Esophagus squamous epithelium (tissue), 5 donors: ENCODE measurements at regions not wholly inside any gene's neighbourhood (a gene's known extent, or its start where the extent isn't known, plus 50 kb on each side); places are given as distances from the start of the nearest gene placed in this dataset.

Experiments used
- DNase-seq: peaks from one replicate; lab custom pipeline; 2025; lab: John Stamatoyannopoulos, UW
- H3K27ac ChIP-seq, 4 donors: fragments of 200-600 bp; sonication (generic); one replicate each; pipeline ENCODE4 v1.5.1; 2016 to 2019; ENCODE audit warnings: mild to moderate bottlenecking in 1 of 4
- H3K27me3 ChIP-seq, 4 donors: fragments of 200-600 bp; sonication (generic); 1 replicate in 3 of 4; 2 replicates in 1 of 4; pipeline versions ENCODE4 v1.5.1 to v1.6.0; 2017 to 2021; ENCODE audit warnings: antibody characterized with exemption in 1 of 4
- H3K36me3 ChIP-seq, 3 donors: fragments of 200-600 bp; sonication (generic); one replicate each; pipeline ENCODE4 v1.5.1; 2016 to 2019
- H3K4me1 ChIP-seq, 3 donors: fragments of 200-600 bp; sonication (generic); one replicate each; pipeline ENCODE4 v1.5.1; 2017 to 2019
- H3K4me3 ChIP-seq, 4 donors: fragments of 200-600 bp; sonication (generic); 1 replicate in 3 of 4; 2 replicates in 1 of 4; pipeline ENCODE4 v1.5.1; 2016 to 2019; ENCODE audit warnings: mild to moderate bottlenecking in 2 of 4, moderate library complexity in 1 of 4
- H3K9me3 ChIP-seq, 3 donors: fragments of 200-600 bp; sonication (generic); one replicate each; pipeline ENCODE4 v1.5.1; 2016 to 2019
- CTCF ChIP-seq, 6 experiments: fragments of 450-650 bp in 4 of 6; fragments of 200-600 bp in 2 of 6; sonication (generic) in 2 of 6; IDR thresholded peaks; one replicate each; pipeline ENCODE4 v1.5.1; 2016 to 2019; ENCODE audit warnings: antibody characterized with exemption in 6 of 6, mild to moderate bottlenecking in 4 of 6, moderate library complexity in 4 of 6
- POLR2A ChIP-seq, 4 donors: fragments of 450-650 bp; IDR thresholded peaks; one replicate each; pipeline ENCODE4 v1.6.1; 2017; ENCODE audit warnings: antibody characterized with exemption in 4 of 4, mild to moderate bottlenecking in 4 of 4, moderate library complexity in 3 of 4
- WGBS, 2 donors: methylation state at CpG; one replicate each; pipeline ENCODE4 v1.1.5; 2018; 5-methylcytosine and 5-hydroxymethylcytosine counted together
- intact Hi-C: fragments of 100-400 bp; cut with DNase I; formaldehyde crosslinking; loops from one replicate; pipeline ENCODE4 v1.15.0; 2022
- donor health status: DM: yes; HTN: yes; CAD: no.

- no peak overlapping the region for H3K27ac ChIP-seq
- H3K27me3 ChIP-seq = no peaks in the 10 kb centered on the region
- H3K4me3 ChIP-seq = no peak overlapping the region
- no peak for TF ChIP-seq POLR2A (IDR thresholded peaks at IDR 0.05)
- no peak for TF ChIP-seq CTCF (IDR thresholded peaks at IDR 0.05)
- 63 to 72% methylated on average over 2 of the region's 2 CpGs for WGBS, 2 donors
- H3K4me1 ChIP-seq = no peaks in the 10 kb centered on the region
- intact Hi-C loops = no loop called here
- H3K9me3 ChIP-seq = no peaks in the 10 kb centered on the region
- H3K36me3 ChIP-seq = no peaks in the 10 kb centered on the region
- no peak for DNase-seq
Observed at GRCh38 chr2:117702098-117702497, 112.4 kb upstream of the DDX18 start.

GRCh38 chr2:117703858-117704257, 110.6 kb upstream of the DDX18 start:
- H3K4me1 ChIP-seq = no peaks in the 10 kb centered on the region
- WGBS, 2 donors = 78 to 86% methylated on average over 7 of the region's 7 CpGs
- H3K36me3 ChIP-seq = no peaks in the 10 kb centered on the region
- intact Hi-C loops = no loop called here
- DNase-seq = no peak
- TF ChIP-seq CTCF (IDR thresholded peaks at IDR 0.05) (no peak), POLR2A (IDR thresholded peaks at IDR 0.05) (no peak)
- H3K27ac ChIP-seq = no peak overlapping the region
- H3K9me3 ChIP-seq = no peaks in the 10 kb centered on the region
- no peak overlapping the region for H3K4me3 ChIP-seq
- no peaks in the 10 kb centered on the region for H3K27me3 ChIP-seq

GRCh38 chr2:117704818-117705217, 109.7 kb upstream of the DDX18 start:
- WGBS, 2 donors = 54 to 66% methylated on average over 3 of the region's 3 CpGs
- Histone ChIP-seq H3K27me3 (no peaks in the 10 kb centered on the region), H3K4me1 (no peaks in the 10 kb centered on the region), H3K27ac (no peak overlapping the region), H3K9me3 (no peaks in the 10 kb centered on the region), H3K36me3 (no peaks in the 10 kb centered on the region), H3K4me3 (no peak overlapping the region)
- no peak for TF ChIP-seq POLR2A (IDR thresholded peaks at IDR 0.05)
- no peak for TF ChIP-seq CTCF (IDR thresholded peaks at IDR 0.05)
- DNase-seq = no peak
- intact Hi-C loops = no loop called here

GRCh38 chr2:117707874-117708273, 106.6 kb upstream of the DDX18 start:
- Histone ChIP-seq H3K4me3 (no peak overlapping the region), H3K4me1 (no peaks in the 10 kb centered on the region), H3K36me3 (no peaks in the 10 kb centered on the region), H3K9me3 (no peaks in the 10 kb centered on the region), H3K27ac (no peak overlapping the region), H3K27me3 (no peaks in the 10 kb centered on the region)
- no peak for DNase-seq
- intact Hi-C loops = no loop called here
- no peak for TF ChIP-seq POLR2A (IDR thresholded peaks at IDR 0.05)
- no peak for TF ChIP-seq CTCF (IDR thresholded peaks at IDR 0.05)

- intact Hi-C loops = no loop called here
- no peaks in the 10 kb centered on the region for H3K4me1 ChIP-seq
- no peak for DNase-seq
- no peak for TF ChIP-seq POLR2A (IDR thresholded peaks at IDR 0.05)
- TF ChIP-seq CTCF (IDR thresholded peaks at IDR 0.05) = no peak
- H3K27ac ChIP-seq = no peak overlapping the region
- WGBS, 2 donors = 65 to 69% methylated on average over 2 of the region's 2 CpGs
- H3K9me3 ChIP-seq = no peaks in the 10 kb centered on the region
- no peaks in the 10 kb centered on the region for H3K27me3 ChIP-seq
- H3K36me3 ChIP-seq = no peaks in the 10 kb centered on the region
- H3K4me3 ChIP-seq = no peak overlapping the region
Observed at GRCh38 chr2:117712684-117713083, 101.8 kb upstream of the DDX18 start.
